NCI-H146 treated with DMSO at 0.1 percent for 48 hours (cell line): ENCODE measurements at regions not wholly inside any gene's neighbourhood (a gene's known extent, or its start where the extent isn't known, plus 50 kb on each side); places are given as distances from the start of the nearest gene placed in this dataset.

ENCODE experiments used
- DNase-seq: peaks from one replicate; lab custom pipeline; 2025; ENCODE audit not compliant: unreplicated experiment; lab: John Stamatoyannopoulos, UW

DNA sequence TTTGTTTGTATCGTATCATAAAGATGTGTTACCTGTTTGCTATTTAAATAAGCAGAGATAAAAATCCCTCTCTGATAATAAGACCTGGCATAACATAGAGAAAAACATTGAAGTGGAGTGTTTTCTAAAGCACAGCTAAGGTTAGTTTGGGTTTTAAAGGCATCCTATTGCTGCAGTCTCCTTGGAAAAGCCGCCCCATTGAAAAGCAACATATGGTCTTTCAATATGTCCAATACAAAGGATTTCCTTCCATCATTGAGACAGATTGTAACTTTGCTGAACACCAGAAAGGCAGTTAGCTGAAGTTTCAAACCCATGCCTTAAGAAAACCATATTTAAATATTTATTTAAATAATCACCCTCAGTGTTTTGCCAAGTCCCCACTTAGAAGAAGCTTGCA, 898.5 kb upstream of the KCND2 start:
- no peak for DNase-seq

DNA sequence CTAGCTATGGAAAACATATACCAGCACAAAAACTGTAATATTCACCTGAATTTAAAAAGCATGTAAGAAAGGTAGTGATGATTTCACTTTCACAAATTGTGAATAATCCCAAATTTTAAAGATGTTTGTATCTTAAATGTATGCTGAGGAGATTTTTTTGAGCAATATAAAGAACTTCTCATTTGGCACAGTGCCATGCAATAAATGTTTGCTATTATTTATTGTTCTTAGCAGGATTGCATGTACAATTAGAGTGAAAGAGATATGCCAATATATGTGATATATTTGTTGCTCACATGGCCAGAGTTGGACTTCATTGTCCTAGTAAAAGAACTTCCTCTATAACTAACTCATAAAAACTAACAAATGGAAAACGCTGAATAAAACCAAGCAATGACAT, 895.1 kb upstream of the KCND2 start:
- no peak for DNase-seq

- DNase-seq = no peak
These were observed 890.2 kb upstream of the KCND2 start for GRCh38 chr7:119382726-119383125.

GRCh38 chr7:119395024-119395423, 878.0 kb upstream of the KCND2 start:
- no peak for DNase-seq

DNA sequence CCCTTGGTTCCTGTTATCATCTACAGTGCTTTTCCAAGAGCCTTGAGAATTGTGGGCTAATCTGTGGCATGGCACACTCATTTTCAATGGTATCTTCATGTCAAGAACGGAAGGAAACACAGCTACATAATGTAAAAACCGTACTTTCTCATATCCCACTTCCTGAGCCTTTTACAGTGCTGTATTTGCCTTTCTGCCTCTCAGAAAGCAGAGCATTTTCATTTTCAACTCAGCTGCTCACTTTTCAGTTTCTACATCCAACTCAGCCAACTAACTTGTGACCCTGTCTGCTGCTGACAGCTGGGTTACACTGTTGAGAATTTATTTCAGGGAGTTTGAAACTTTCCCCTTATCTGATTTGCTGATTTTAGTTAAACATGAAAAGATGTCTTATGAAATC, 875.8 kb upstream of the KCND2 start:
- DNase-seq = no peak

GRCh38 chr7:119408596-119408995, 864.4 kb upstream of the KCND2 start:
- DNase-seq = no peak

DNA sequence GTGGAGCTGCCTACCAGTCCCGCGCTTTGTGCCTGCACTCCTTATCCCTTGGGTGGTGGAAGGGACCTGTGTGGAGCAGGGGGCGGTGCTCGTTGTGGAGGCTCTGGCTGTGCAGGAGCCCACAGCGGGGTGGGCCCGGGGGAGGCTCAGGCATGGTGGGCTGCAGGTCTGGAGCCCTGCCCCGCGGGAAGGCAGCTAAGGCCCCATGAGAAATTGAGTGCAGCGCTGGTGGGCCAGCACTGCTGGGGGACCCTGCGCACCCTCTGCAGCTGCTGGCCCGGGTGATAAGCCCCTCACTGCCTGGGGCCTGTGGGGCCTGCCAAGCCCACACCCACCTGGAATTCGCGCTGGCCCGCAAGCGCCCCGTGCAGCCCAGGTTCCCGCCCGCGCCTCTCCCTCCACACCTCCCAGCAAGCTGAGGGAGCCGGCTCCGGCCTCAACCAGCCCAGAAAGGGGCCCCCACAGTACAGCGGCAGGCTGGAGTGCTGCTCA, 859.6 kb upstream of the KCND2 start:
- DNase-seq = no peak

DNA sequence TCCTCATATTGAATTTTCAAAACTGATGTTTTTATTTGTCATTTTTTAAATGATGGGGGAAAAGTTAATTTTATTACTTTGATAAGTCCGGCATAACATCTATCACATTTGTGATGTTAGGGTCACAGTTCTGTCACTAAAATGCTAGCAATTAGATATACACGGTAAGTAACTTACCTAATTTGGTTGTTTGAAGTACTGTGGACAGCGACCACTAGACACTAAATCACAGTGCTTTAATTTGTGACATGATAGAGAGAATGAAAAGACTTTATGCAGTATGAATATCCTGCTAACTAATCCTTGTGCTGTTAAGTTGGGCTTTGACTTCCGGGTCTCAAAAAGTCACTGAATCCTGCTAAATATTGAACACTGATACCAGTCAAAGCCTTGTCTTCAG, 857.3 kb upstream of the KCND2 start:
- no peak for DNase-seq

DNA sequence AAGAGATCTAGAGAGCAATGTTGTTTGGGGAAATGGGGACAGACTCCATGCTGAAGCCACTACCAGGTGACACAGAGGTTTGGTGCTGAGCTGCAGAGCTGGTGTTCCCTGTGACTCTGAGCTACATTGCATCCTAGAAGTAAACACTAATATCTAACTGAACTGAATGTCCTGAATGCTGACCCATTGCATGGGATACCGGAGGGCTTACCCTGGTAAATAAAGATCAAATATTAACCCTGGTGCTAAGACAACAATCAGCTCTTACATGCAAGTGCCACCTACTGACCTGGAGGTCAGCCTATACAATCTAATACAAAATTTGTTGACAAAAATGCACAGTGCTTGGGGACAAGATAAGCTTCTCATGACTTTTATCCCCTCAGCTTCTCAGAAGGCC, 851.3 kb upstream of the KCND2 start:
- no peak for DNase-seq

DNA sequence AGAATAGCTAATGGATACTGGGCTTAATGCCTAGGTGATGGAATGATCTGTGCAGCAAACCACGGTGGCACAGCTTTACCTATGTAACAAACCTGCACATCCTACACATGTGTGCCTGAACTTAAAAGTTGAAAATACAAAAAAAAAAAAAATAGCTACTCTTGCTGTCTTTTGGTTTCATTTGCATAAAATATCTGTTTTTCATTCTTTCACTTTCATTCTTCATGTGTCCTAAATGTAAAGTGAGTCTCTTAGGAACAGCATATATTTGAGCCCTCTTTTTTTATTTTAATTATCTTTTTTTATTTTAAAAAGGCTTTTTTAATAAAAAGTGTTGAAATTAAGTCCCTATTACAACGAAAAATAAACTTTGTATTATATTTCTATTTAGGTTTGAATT, 836.1 kb upstream of the KCND2 start:
- DNase-seq = no peak

DNA sequence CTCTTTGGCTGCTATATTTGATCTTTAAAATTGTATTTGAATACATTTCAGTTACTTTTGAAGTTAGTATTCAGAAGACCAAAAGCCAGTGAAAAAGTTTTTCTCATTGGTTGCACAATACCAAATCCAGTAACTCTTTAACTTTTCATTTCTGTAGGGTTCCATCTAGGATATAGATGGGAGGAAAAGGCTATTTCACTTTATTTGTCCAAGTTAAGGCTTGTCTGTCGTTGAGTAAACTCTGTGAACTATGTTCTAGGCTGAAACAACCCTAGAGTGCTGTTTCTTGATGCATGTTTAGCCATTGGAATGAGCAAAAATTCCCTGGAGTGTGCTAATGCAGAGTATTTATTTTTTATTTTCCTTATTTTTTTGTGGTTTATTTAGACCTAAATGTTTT, 834.7 kb upstream of the KCND2 start:
- no peak for DNase-seq

- DNase-seq = no peak
These were observed 833.8 kb upstream of the KCND2 start for GRCh38 chr7:119439192-119439591.

GRCh38 chr7:119452401-119452800, 820.6 kb upstream of the KCND2 start:
- no peak for DNase-seq

DNA sequence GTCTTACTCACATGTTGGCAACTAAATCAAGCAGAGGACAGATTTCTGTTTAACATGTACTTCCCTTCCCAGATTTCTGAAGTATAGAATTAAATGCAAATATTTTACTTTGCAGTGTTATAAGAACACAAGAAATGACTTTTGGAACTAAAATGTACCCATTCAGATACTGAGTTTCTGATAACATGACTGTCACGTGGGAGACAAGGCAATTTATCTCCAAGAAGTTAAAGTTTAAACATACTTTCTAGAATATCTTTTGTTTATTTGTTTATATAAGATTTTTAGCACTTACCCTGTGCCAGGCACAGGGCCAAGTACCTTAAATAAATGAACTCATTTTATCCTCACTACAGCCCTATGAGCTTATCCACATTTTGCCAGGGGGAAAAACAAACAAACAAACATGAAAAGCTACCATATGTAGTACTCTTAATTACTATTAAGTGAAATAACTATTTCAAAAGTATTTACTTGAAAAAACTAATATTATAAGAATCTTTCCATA, 807.1 kb upstream of the KCND2 start:
- no peak for DNase-seq

- DNase-seq = peak; percentile 60
These were observed 800.5 kb upstream of the KCND2 start for GRCh38 chr7:119472408-119473038.

- DNase-seq = no peak
These were observed 790.8 kb upstream of the KCND2 start for GRCh38 chr7:119482209-119482608.

GRCh38 chr7:119482671-119483070, 790.3 kb upstream of the KCND2 start:
- no peak for DNase-seq

- DNase-seq = no peak
These were observed 789.6 kb upstream of the KCND2 start for GRCh38 chr7:119483364-119483763.

DNA sequence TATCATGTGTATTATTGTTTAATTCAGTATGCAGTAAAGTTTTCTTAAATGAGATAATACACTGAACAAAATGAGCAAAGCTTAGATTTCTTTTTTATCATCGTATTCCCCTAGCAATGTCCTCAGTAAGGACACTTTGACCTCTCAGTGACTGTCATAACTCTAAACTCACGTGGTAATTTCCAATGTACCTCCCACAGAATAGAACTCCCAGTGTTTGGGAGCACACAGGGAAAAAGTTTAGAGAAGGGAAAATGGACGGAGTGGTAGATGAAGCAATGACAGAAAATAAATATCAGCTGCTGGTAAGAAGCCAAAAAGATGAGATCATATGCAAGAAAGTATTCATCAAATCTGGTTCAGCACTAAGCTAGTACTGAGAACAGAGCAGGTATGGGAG, 758.6 kb upstream of the KCND2 start:
- no peak for DNase-seq

- no peak for DNase-seq
These were observed 757.8 kb upstream of the KCND2 start for GRCh38 chr7:119515214-119515613.

GRCh38 chr7:119515962-119516361, 757.0 kb upstream of the KCND2 start:
- DNase-seq = no peak

DNA sequence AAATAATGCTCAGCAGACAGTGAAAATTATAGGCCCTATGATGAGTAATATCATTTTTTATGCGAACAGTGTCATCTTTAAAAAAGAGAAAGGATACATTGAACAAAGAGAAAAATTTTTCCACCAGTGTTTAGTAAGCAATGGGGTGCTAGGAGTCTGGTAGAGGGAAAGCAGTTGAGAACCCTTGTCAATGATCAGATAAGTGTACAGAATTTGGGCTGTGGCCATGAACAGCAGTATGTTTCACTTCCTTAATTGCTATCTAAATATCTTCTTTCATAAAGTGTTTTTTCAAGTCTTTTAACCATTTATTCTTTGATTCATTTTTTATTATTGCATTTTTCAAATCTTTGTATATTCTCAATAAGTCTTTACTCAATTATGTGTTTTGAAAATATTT, 750.7 kb upstream of the KCND2 start:
- DNase-seq = no peak

- no peak for DNase-seq
These were observed 750.3 kb upstream of the KCND2 start for GRCh38 chr7:119522698-119523097.
